IMR-90 (cell line): ENCODE measurements at regions not wholly inside any gene's neighbourhood (a gene's known extent, or its start where the extent isn't known, plus 50 kb on each side); places are given as distances from the start of the nearest gene placed in this dataset.

Experiments used
- BHLHE40 ChIP-seq: fragments of 150-350 bp; IDR thresholded peaks from 2 replicates; pipeline ENCODE4 v1.6.1; 2016; ENCODE audit warnings: mild to moderate bottlenecking, low read depth, low read length
- FOS ChIP-seq: fragments of 150-350 bp; IDR thresholded peaks from 2 replicates; pipeline ENCODE4 v1.6.1; 2016; ENCODE audit warnings: low read depth, low read length
- MAFK ChIP-seq: IDR thresholded peaks from 2 replicates; pipeline ENCODE4 v1.6.1; 2012; ENCODE audit warnings: low read depth, low read length, improper control_type of control experiment
- MXI1 ChIP-seq: IDR thresholded peaks from 2 replicates; pipeline ENCODE4 v1.6.1; 2012; ENCODE audit warnings: low read depth, mild to moderate bottlenecking, low read length, moderate library complexity, borderline replicate concordance
- NFE2L2 ChIP-seq: fragments of 150-350 bp; IDR thresholded peaks from 2 replicates; pipeline ENCODE4 v1.6.1; 2016; ENCODE audit warnings: low read depth, mild to moderate bottlenecking, low read length
- POLR2A ChIP-seq: IDR thresholded peaks from 2 replicates; pipeline ENCODE4 v1.6.1; 2012; ENCODE audit warnings: mild to moderate bottlenecking, low read depth, low read length
- RAD21 ChIP-seq: IDR thresholded peaks from 2 replicates; pipeline ENCODE4 v1.6.1; 2012; ENCODE audit warnings: low read length, improper control_type of control experiment
- RCOR1 ChIP-seq: IDR thresholded peaks from 2 replicates; pipeline ENCODE4 v1.6.1; 2012; ENCODE audit warnings: mild to moderate bottlenecking, low read length, improper control_type of control experiment; ENCODE audit not compliant: insufficient replicate concordance
- RFX5 ChIP-seq: IDR thresholded peaks from 2 replicates; pipeline ENCODE4 v1.8.0; 2012; ENCODE audit warnings: low read depth, mild to moderate bottlenecking, low read length, moderate library complexity
- SMC3 ChIP-seq: fragments of 150-350 bp; IDR thresholded peaks from 2 replicates; pipeline ENCODE4 v1.6.1; 2016; ENCODE audit warnings: low read depth, mild to moderate bottlenecking, antibody characterized with exemption, low read length, moderate library complexity
- TF ChIP-seq, protein P1 (sequence below): conservative IDR thresholded peaks from 2 replicates; pipeline ENCODE4 v1.5.1; 2012; ENCODE audit warnings: mild to moderate bottlenecking, low read depth, low read length, improper control_type of control experiment

DNA sequence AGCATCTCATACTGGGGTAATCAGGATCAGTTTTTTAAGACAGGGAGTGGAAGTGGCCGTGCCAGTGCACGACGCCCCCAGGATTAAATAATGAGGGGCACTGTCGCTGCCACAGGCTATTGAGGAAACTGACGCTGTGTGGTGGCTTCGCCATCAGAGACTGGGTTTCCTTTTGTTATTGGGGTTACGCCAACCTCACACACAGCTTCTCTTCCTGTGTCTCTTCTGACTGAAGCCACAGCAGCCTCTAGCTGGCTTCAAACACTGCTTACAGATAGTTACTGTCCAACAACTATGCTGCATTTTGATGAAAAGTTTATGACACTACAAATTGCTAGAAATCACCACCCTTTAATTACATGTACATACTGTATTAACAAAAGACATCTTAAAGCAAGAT lies 521.9 kb upstream of the SALL3 start:
- TF ChIP-seq FOS (no peak), RFX5 (no peak), MAFK (no peak), SMC3 (no peak), POLR2A (no peak), RAD21 (no peak), BHLHE40 (no peak), NFE2L2 (no peak), RCOR1 (no peak), MXI1 (no peak)
- TF ChIP-seq, protein P1, sequence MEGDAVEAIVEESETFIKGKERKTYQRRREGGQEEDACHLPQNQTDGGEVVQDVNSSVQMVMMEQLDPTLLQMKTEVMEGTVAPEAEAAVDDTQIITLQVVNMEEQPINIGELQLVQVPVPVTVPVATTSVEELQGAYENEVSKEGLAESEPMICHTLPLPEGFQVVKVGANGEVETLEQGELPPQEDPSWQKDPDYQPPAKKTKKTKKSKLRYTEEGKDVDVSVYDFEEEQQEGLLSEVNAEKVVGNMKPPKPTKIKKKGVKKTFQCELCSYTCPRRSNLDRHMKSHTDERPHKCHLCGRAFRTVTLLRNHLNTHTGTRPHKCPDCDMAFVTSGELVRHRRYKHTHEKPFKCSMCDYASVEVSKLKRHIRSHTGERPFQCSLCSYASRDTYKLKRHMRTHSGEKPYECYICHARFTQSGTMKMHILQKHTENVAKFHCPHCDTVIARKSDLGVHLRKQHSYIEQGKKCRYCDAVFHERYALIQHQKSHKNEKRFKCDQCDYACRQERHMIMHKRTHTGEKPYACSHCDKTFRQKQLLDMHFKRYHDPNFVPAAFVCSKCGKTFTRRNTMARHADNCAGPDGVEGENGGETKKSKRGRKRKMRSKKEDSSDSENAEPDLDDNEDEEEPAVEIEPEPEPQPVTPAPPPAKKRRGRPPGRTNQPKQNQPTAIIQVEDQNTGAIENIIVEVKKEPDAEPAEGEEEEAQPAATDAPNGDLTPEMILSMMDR = no peak
